ENCODE measurements at regions not wholly inside any gene's neighbourhood (a gene's known extent, or its start where the extent isn't known, plus 50 kb on each side); places are given as distances from the start of the nearest gene placed in this dataset.
A peak's percentile ranks its signal among the peaks of the same experiment; 100 is the strongest.

GRCh38 chr4:177802661-177803060 is 360.4 kb upstream of the AGA start:
- DNase-seq (ENCODE audit: low read depth), result no peak

DNA sequence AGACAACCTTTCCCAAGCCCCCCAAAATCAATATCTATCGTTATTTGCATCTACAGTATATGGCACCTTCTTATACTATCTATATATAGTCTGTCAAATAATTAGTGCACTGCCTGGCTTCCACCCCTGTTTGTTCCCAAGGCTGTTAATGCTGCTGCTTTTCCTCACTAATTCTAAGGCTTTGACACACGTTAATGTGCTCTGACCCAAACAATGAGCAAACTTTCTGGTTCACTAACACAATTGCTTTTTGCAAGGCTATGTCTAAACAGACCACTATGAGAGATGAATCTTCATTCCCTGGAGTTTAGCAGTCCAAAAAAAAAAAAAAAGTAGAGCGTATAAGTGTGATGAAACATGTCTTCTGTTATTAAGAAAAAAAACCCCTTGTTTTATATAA is 360.9 kb upstream of the AGA start:
- no peak for DNase-seq (ENCODE audit: low read depth)

GRCh38 chr4:177809791-177810190 is 367.6 kb upstream of the AGA start:
- DNase-seq (ENCODE audit: low read depth), result no peak

GRCh38 chr4:177810220-177810619 is 368.0 kb upstream of the AGA start:
- DNase-seq (ENCODE audit: low read depth), result peak; percentile 37

DNA sequence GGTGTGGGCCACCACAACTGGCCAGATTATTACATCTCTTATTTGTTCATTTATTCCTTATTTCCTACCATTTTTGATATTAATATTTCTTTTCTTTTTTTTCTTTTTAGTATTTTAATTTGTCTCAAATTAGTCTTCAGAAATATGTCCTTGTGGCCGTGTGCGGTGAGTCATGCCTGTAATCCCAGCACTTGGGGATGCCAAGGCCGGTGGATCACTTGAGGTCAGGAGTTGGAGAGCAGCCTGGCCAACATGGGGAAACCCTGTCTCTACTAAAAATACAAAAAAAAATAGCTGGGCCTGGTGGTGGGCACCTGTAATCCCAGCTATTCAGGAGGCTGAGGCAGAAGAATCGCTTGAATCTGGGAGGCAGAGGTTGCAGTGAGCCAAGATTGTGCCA is 376.2 kb upstream of the AGA start:
- DNase-seq (ENCODE audit: low read depth), result peak; percentile 48

DNA sequence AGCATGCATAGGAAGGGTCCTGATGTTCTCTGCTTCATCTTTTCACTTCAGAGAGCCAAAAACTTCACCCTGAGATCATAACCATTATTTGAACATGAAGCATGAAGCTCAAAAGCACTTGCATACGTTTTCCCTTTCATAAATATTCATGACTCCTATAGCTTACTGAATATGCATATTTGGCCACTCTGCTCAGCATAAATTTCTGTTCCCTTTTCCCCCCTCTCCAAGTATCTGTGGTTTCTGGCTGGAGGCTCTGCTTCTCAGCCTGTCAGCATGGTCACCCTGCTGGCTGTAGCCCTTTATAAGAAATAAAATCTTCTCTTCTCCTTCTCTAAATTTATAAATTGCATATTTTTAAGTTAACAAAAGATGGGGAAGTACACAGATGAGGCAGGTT is 384.7 kb upstream of the AGA start:
- DNase-seq (ENCODE audit: low read depth), result no peak

DNA sequence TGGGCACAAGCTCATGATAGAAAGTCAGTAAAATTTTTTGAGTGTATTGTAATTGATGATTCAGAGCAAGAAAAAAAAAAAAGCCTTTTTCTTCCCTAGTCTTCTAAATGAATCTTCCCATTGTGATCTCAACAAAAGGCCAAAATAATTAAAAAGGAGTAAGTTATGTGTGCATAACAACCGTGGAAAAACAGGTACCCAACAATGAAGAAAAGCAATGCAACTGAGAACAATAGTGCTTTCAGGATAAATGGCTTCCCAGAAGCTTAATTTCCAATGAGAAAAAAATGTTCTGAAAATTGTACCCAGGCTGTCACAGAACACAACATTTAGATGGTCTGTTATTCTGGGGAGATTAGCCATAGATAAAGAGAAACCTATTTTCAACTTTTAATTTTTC is 399.0 kb upstream of the AGA start:
- DNase-seq (ENCODE audit: low read depth), result peak; percentile 10

DNA sequence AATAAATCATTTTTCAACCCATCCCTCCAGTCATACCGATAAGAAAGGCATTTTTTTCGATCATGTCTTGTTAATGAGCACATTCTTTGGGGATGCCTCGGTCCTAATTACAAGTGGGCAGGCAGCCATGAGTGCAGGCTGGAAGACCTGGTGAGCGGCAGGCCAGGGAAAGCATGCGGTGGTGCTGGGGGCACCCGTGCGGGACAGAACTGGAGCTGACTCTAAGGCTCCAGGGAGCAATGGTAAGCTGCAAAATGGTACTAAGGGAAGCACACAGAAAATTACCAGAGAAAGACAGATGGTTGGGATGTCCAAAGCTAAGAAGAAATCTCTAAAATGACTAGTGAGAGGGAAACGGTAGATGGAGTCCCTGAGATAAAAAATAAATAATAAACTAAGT is 411.0 kb upstream of the AGA start:
- no peak for DNase-seq (ENCODE audit: low read depth)

DNA sequence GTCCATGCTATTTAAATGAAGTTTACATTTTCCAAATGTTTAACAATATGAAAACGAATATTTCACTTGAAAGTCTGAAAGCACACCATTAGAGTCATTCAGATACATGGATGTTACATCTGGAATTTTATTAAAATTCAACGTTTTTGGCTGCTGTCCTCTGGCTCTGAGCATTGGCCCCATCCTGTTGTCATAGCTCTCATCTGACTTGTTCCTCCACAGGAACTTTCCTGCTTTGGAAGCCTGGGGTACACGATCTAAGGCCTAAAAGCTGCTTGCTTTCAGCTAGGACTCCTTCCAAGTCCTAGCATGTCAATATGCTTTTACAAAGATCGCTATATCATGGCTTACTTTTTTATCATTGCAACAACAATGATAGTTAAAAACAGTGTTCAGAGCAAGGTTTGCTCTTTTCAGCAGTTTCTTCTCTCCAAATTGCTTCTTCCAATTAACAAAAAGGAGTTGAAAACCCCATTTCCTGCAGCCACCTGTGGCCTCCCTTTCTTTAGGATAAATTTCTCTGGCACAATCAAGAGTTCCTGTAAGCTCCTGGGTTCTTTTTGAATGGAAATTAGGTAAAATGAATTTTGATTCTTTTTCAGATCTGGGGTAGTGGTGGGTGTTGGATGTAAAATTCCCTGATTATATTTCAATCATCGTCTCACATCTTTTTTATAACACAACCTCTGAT is 413.4 kb upstream of the AGA start:
- DNase-seq (ENCODE audit: low read depth), result no peak

GRCh38 chr4:177860171-177860570 is 417.9 kb upstream of the AGA start:
- DNase-seq (ENCODE audit: low read depth), result no peak

- no peak for DNase-seq (ENCODE audit: low read depth)
Measured at GRCh38 chr4:177861551-177862094, 419.4 kb upstream of the AGA start.

- no peak for DNase-seq (ENCODE audit: low read depth)
Measured at GRCh38 chr4:177862541-177863176, 420.4 kb upstream of the AGA start.

GRCh38 chr4:177879851-177880250 is 437.6 kb upstream of the AGA start:
- DNase-seq (ENCODE audit: low read depth), result peak; percentile 38

GRCh38 chr4:177895136-177895535 is 452.9 kb upstream of the AGA start:
- DNase-seq (ENCODE audit: low read depth), result no peak

DNA sequence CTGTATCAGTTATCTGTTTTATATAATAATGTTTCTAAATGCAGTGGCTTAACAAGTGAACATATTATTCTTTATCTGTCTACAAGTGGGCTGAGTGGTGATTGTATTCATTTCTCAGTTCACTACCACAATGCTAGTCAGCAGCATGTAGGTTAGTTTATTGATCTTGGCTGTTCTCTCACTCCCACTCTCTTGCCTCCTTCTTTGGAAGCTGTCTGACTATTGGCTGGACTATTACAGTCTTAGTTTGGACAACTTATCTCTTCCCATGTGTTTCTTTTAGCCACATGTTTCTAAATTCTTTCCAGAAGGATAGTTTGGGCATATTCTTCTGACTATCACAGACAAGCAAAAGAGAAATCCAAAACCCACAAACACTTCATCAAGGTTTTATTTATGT is 459.5 kb upstream of the AGA start:
- no peak for DNase-seq (ENCODE audit: low read depth)

DNA sequence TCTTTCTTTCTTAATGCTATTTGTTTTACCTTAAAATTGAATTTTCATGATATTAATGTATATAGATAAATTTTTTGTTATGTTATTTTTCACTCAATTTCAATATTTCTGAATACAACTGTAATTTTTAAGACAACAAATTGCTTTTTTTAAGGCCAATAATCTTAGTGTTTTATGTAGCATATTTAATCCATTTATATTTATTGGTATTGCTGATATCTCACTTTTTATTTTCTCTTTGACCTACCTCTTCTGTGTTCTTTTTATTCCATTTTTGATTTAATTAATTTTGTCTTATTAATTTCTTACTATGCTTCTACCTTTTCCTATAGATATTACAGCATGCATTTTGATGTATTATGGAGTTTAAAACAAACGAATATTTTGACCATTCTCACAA is 460.1 kb upstream of the AGA start:
- DNase-seq (ENCODE audit: low read depth), result no peak

- peak; percentile 15 for DNase-seq (ENCODE audit: low read depth)
Measured at GRCh38 chr4:177907736-177908424, 465.6 kb upstream of the AGA start.

DNA sequence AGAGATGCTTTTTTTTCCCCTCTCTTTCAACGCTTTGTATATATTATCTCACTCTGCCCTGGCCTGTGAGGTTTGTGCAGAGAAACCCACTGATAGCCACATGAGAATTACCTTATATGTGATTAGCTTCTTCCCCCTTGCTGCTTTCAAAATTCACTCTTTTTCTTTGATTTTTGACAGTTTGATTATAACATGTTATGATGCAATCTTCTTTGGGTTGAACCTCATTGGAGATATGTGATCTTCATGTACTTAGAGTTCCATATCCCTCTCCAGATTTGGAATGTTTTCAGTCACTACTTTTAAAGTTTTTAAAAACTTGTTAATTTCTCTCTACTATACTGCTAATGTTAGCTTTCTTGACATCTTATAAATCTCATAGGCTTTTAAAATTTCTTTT is 479.5 kb upstream of the AGA start:
- DNase-seq (ENCODE audit: low read depth), result no peak

- DNase-seq (ENCODE audit: low read depth), result no peak
Measured at GRCh38 chr4:177923888-177924287, 481.7 kb upstream of the AGA start.

- no peak for DNase-seq (ENCODE audit: low read depth)
Measured at GRCh38 chr4:177937041-177937440, 494.8 kb upstream of the AGA start.

DNA sequence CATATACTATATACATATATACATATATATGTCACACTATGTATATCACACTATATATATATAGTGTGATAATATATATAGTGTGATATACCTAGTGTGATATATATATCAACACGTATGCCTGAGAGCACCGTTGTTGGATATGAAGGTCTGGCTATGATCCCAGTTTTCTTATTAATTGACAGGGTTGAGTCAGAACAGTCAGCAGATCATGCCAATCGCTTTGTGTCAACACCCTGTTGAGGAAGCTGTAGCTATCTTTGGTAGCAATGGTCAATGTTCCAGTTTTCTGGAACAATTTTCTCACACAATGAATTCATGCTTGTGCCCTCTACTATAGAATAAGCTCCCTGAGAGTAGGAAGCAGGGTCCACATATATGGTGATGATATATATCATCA is 496.0 kb upstream of the AGA start:
- no peak for DNase-seq (ENCODE audit: low read depth)

- DNase-seq (ENCODE audit: low read depth), result no peak
Measured at GRCh38 chr4:177945268-177945667, 503.0 kb upstream of the AGA start.

- DNase-seq (ENCODE audit: low read depth), result no peak
Measured at GRCh38 chr4:177947607-177948006, 505.4 kb upstream of the AGA start.

Data from ELR (cell line).